GM21717 (cell line): ENCODE measurements at regions not wholly inside any gene's neighbourhood (a gene's known extent, or its start where the extent isn't known, plus 50 kb on each side); places are given as distances from the start of the nearest gene placed in this dataset.

Source experiments
- ATAC-seq: cut with Tn5 transposase; IDR thresholded peaks from one replicate; pipeline ENCODE4 v1.9.1; 2021; ENCODE audit warnings: mild to moderate bottlenecking, moderate library complexity; ENCODE audit not compliant: unreplicated experiment

DNA sequence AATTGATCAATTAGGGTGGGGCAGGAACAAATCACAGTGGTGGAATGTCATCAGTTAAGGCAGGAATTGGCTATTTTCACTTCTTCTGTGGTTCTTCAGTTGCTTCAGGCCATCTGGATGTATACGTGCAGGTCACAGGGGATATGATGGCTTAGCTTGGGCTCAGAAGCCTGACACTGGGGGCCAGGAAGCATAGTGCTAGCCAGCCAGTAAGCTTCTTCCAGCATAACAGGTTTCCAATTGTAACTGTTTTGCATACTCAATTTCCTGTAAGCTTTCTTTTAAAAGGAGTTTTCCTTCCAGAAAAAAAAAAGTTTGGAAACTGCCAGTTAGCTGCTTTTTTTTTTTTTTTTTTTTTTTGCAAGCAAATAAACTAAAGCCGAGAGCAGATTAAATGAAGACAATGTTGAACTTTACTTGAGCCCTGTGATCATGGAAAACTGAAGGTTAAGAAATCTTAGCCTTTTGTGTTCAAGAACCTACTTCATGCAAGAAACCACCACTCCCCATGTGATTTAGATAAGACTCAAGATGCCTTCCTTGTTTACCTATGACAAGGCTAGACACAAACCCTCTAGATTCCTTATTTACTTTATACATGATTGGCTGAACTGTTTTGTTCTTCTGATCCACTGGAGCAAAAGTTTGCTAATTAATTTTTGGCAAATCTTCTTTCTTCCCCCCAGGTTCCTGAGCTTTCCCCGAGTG lies 126.9 kb upstream of the LINC00305 start:
- no peak for ATAC-seq

DNA sequence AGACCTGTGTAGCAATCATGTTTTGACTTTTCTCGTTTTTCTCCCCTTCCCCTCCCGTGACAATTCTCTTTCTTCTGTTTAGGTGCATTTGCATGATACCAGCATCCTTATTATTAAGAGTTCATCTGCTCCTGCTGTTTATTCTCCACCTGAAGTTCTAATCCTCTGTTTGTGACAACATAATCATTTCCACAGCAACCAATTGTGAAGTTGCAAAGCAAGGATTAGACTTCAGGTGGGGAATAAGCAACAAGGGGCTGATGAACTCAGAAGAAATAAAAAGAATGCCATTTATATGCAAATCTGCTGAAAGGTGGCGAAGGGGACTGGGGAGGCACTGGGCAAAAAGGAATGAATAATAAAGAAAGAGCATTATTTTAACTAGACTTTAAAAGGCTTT lies 124.8 kb upstream of the LINC00305 start:
- ATAC-seq = no peak

DNA sequence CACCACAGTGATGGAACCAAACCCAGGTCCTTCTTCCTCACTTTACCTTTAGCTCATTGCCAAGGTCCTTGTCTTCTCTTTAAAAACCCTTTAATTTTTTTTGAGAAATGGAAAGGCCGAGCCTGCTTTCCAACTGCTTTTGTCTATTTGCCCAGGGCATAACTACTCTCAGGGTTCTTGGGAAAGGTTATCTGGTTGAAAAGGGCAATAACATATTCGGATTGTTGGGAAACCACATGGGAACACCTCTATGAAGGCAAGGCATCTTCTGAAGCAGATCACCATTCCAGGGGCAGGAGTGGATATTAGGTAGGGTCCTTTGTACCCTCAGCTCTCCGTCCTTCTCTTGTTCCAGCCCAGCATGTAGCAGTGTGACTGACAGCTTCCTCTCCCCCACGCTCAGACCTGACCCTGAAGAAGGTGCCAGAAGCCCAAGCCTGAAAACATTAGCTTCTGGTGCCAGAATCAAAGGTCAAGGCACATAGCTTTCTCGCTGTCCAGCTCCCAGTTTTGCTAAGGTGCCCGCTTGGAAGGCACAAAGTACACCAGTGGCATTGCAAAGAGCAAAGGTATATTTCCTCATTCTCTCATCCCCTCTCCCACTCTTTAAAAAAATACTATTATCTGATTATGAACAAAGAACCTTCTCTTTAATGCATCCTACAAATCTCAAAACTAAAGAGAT lies 123.2 kb upstream of the LINC00305 start:
- no peak for ATAC-seq

DNA sequence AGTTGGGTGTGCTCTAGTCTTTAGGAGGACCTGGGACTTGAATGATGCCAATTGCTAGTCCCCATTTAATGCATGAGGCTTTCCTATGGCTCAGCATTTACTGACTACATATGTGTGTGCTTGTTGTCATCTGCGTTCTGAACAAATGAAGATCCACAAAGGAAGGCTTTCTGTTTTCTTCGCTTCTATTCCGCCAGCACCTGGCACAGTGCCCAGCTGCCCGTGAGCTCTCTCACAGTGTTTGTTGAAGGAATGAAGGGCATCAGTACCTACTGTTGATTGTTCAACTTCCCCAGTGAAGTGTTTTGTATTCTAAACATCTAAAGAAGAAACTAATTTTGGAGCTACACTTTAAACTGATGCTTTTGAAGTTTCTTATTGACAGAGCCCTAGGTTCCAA lies 122.4 kb upstream of the LINC00305 start:
- no peak for ATAC-seq

DNA sequence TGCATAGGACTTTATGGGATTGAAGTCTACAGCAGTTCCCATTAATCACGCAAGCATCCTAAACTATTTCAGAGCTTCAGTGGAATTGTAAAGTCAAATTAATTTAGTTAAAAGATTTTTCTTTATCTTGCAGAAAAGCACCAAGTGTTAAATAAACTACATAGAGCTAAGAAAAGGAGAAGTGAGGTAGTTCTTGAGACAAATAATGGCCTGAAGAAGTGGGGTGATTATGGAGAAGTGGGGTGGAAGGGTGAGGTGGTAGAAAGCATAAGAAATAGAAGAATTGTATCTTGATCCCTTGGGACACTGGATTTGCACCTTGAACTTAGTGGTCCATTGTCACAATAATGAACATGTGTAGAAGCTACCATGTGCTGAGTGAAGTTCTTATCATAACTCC lies 121.7 kb upstream of the LINC00305 start:
- ATAC-seq = no peak

DNA sequence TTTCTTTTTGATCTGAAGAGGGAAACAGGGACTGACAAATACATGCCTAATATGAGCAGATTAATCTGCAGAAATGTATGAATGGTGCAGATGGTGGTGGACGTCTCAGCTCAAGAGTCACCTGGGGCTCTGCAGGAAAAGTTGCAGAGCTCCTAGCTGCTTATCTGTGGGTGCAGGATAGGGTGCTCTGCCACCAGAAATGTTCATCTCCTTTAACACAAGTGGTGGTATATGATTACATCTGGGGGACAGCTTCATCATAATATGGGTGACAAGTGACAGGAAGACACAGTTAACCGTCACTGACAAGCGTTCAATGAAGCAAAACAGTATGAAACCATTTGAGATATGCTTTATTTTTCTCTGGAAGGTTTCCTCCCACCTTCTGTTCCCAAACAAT lies 121.2 kb upstream of the LINC00305 start:
- no peak for ATAC-seq

DNA sequence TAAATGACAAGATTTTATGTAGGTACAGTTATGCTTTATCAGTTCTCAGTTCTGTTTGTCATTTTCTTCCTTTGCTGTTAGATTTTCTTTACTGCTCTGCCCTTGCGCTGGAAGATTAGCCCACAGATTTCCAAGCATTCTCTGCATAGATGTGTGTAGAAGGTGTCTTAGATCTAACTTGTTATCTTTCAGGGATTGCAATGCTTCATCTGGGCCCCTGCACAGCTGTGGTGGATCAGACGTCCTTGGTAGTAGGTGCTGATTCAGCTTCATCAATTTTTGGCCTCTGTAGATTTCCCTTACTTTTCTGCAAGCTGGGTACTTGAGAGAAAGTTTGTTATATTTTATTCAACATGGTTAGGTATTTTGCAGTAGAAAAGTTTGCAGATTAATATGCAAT lies 115.3 kb upstream of the LINC00305 start:
- ATAC-seq = no peak

DNA sequence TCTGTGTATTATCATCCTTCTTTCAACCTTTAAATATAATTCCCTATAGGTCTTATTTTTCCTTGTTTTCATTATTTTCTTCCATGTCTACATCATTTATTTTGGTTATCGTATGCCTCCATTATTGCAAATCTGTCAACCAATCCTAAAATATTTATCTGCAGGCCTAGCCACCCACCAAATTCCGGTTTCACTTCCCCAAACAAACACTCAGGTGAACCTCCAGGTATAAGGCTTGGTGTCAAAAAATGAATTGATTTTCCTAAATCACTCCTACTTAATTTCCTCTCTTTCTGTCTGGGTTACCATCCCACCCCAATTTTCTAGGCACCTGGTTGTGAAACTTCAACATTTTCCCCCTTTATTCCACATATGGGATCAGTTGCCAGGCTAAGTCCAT lies 111.9 kb upstream of the LINC00305 start:
- ATAC-seq = no peak

DNA sequence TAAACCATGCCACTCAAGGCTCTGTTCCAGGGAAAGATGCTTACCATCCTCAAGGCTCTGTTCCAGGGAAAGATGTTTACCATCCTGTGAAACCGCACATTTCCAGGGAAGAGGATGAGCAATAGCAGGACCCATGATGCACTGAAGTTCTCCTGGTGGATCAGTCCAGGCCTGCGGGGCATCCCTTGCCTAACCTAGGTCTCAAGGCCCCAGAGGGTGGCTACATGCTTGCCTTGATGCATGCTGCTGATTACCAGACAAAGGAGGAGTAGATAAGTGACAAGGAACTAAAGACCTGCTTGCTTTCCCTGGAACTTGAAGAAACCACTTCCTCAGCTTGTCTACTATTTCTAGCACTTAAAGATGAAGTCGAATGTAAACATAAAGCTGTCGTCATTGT lies 111.0 kb upstream of the LINC00305 start:
- ATAC-seq = no peak

DNA sequence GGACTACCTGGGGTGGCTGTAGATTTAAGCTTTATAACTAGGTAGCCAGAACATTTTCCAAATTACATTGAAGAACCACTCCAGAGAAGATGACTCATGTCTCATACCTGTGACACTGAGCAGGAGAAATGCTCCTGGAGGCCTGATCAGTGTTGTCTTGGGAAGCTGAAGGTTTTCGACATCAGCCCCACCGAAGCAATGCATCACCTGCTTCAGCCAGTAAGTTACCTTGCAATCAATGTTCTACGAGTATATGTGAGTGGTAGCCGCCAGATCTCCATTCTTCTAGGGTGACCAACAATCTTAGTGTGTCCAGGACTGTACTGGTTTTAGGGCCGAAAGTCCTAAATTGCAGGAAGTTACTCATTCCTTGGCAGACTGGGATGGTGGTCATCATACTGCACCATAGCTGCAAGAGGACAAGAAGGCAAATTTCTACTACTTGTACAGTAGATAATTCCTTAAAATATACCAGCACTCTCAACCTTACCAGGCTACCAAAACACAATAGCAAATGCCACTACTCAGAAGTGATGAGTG lies 109.3 kb upstream of the LINC00305 start:
- no peak for ATAC-seq

DNA sequence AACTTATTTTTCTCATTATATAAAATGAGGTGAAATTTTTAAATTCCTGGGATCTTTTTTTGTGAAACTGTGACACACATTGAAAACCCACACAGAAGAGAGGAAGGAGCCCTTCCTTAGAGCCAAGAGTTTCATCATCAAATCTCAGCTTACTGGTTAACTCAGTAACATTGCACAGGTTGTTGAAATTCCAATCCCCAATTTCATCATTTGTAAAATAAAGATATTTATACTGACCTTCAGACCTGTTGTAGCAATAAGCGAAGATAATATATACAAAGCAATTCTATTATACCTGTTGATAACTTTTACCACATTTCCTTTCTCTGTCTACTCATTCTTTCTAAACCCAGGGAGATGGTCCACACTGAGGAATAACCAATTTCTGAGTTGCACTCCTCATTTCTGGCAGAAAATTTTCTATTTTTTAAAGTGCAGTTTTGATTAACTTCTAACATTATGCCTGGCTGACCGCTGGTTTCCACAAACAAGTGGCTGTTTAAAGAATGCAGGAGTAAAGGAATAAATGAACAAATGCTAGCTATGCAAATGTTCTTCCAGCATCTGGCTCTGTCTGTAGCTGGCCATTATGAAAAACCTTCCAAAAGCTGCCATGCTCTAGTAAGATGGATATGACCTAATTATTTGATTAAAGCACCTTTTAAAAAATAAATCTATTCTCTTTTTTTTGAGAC lies 105.7 kb upstream of the LINC00305 start:
- ATAC-seq = no peak

DNA sequence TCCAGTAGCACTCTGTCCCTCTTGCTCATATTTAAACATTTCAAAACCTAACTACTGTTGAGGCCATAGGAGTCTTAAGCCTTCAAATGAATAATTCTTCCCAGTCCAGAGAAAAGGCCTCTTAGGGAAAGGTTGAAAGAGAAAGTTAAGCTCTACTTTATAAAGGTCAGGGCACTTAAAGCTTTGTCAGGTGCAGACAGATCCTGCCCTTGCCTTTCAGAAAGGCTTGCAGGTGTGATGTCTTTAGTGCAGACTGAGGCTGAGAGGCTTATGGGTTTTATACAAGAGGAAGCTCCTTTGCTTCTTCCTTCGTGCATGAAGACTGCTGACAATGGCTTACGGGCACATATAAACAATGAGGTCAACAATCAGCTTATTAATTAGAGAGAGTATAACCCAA lies 105.0 kb upstream of the LINC00305 start:
- no peak for ATAC-seq

DNA sequence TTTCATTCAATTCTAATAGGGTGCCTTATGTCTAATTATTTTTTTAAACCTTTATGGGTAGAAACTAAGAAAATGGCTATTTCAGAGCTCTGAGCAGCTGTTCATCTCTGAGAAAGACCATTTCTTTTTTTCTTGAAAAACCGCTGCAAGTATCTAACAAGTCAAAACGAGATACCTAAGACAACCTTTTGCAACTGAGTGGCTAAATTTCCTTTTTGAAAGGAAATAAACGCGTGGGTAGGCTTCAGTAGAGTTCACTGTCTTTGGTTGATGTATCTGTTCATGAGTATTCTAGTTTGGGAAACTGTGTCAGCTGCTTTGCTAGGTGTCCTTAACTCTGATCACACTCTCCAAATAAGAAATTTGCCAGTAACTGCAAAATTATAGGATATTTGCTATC lies 104.3 kb upstream of the LINC00305 start:
- ATAC-seq = no peak

DNA sequence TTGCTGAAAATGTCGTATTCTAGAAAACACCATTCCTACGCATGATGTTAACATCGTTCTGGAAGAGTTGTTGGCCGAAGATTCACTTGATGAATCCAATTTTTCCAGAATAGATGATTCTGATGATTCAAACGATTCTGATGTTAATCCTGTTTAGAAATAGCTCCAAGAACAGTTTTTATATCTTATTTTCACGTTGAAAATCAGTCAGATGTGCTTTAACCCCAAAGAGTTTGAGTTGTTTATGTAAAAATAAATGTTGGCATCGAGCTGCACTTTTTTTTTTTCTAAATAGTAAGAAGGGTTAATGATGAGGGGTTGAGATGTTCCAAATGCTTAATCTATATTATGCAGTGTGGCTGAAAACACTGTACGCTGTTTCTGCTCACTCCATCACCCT lies 99.9 kb upstream of the LINC00305 start:
- ATAC-seq = no peak

DNA sequence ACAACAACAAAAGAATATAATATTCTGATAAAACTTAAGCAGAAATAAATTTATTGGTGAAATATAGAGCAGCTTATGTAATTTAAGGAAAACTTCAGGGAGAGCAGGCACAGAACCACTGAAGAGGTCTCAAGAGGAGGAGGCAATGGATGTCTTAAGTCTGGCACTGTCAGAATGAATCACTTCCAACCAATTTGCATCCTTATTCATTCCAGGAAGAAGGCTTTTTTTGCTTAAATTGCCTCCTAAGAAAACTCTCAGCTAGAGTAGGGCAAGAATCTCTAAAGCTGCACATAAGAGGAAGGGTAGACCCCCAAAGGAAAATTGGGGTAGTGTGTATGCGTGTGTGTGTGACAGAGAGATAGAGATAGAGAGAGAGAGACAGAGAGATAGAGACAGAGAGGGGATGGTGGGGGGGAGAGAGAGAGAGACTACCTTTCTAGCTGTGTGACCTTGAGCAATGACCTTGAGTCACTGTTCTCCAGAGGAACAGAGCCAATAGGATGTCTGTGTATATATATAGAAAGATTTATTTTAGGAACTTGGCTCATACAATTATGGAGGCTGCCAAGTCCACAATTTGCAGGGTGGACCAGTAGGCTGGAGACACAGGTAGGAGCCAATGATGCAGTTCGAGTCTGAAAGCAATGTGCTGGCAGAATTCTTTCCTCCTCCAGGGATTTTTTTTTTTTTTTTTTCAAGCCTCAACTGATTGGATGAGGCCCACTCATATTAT lies 96.4 kb upstream of the LINC00305 start:
- ATAC-seq = no peak

DNA sequence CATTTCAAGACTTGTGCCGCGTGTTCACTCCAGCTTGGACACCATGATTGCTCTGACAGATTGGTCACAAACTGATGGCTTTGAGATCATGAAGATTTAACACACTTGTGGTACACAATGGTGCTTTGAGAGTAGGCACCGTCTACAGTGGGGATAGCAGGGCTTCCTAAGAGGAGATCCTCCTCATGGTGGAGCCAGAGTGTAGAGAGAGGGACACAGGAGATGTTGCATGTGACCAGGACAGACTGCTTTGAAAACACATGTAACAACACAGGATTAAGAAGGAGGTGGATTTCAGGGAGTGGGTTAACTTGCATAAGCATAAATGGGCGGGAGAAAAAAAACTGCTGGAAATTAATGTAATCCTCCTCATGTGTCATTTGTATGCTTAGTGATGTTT lies 95.7 kb upstream of the LINC00305 start:
- no peak for ATAC-seq

DNA sequence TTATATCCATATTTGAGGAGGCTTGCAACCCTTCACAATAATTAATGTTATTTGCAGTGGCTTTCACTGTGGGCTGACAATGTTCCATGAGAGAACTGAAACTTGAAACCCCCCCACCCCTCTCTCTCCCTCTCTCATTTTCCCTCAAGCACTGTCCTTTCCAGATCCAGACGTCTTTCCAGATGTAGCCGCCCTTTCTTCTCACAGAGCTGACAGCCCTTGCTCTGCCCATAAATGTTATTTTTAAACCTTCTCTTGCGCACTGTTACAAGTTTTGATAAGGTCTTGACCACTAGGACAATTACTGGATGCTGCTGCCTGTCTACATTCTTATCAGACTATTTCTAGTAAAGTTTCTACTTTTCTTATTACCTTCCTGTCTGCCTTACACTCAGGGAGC lies 91.4 kb upstream of the LINC00305 start:
- no peak for ATAC-seq

DNA sequence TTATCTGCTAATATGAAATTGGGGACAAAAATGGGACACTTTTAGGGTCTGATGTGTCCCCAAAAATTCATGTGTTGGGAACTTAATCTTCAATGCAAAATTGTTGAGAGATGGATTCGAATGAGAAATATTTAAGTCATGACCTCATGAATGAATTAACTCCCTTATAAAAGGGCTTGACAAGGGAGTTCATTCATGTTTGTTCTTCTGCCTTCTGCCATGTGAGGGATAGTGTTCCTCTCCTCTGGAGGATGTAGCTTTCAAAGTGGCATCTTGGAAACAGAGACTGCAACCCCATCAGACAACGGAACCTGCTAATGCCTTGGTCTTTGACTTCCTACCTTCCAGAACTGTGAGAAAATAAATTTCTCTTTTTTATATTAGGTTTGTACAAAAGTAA lies 89.2 kb upstream of the LINC00305 start:
- ATAC-seq = no peak

DNA sequence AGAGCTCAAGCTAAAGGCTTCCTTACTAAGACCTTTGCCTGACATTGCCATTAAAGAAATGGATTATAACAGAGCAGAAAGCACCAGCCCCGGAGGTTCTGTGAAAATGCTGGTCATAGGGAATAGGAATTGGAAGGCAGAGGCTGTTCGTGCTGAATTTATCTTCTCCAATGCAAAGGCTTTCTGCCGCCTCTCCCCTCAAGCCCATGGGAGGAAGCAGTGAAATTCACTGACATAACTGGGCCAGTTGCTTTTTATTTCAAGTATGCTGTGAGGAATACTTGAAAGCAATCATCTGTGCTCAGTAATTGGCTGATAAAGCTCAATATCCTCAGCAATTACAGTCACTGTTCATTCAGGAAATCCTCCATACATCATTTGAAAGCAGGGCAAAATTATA lies 85.4 kb upstream of the LINC00305 start:
- no peak for ATAC-seq

DNA sequence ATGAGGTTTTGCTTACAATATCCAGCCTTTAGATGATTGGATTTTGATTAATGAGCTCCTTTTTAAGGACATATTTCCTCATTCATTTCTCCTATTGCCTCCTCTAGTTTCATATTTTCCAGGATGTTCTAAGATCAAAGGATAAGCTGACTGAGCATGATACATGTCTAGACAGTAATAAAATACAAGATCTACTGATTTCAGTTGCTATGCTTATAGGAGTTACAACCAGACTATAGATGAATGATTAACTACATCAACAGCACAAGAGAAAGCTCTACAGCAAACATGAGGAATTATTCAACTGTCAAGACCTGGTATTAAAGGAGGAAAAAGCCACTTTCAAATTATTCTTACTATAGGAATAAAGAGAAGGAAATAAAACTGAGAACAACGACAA lies 85.0 kb upstream of the LINC00305 start:
- ATAC-seq = no peak

DNA sequence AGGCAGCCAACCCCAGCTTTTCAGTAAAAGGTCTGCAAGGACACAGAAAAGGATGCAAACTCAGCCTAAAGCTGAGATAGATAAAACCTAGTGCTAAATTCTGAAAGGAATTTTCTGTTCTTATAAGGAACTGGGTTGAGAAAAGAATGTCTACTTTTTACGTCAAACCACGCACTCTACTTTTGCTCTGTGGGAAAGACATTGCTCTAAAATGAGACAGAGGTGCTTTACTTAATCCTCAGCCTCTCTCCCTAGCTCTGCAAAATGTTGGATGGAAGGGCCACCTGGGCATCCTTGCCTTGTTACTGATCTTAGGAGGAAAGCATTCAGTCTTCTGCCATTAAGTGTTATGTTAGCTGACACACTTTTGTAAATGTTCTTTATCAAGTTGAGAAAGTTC lies 72.1 kb upstream of the LINC00305 start:
- no peak for ATAC-seq
